Ramos (cell line): ENCODE measurements at regions not wholly inside any gene's neighbourhood (a gene's known extent, or its start where the extent isn't known, plus 50 kb on each side); places are given as distances from the start of the nearest gene placed in this dataset.

Experiments
- in situ Hi-C: fragments of 300-500 bp; cut with MboI; formaldehyde crosslinking; loops from one replicate; pipeline ENCODE4 v1.14.3; 2022; ENCODE audit warnings: low sequenced_read_pairs; ENCODE audit not compliant: unreplicated experiment

GRCh38 chr14:97177635-97178034, 380.5 kb downstream of the VRK1 start:
- in situ Hi-C loops: no loop called here

DNA sequence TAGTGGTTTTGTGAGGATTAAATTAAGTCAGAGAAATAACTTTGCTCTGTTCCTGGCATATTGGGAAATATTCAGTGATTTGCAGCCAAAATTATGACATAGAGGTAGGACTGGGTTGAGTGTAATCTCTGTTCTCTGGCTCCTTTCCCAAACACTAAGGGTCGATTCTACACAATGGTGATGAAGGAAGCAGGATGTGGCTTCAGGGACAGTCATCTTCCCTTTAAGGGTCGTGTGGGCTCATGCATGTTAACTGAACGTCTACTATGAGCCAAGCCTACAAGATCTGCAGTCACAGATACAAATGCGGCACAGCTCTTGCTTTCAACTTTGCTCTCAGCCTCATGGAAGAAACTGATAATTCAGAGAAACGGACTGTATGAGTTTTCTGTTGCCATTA, 381.6 kb downstream of the VRK1 start:
- in situ Hi-C loops: no loop called here

DNA sequence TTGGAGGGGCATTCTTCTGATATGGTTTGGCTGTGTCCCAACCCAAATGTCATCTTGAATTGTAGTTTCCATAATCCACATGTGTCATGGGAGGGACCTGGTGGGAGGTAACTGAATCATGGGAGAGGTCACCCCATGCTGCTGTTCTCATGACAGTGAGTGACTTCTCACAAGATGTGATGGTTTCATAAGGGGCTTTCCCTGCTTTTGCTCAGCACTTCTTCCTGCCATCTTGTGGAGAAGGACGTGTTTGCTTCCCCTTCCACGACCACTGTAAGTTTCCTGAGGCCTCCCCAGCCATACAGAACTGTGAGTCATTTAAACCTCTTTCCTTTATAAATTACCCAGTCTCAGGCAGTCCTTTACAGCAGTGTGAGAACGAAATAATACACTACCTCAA, 382.4 kb downstream of the VRK1 start:
- in situ Hi-C loops: no loop called here

DNA sequence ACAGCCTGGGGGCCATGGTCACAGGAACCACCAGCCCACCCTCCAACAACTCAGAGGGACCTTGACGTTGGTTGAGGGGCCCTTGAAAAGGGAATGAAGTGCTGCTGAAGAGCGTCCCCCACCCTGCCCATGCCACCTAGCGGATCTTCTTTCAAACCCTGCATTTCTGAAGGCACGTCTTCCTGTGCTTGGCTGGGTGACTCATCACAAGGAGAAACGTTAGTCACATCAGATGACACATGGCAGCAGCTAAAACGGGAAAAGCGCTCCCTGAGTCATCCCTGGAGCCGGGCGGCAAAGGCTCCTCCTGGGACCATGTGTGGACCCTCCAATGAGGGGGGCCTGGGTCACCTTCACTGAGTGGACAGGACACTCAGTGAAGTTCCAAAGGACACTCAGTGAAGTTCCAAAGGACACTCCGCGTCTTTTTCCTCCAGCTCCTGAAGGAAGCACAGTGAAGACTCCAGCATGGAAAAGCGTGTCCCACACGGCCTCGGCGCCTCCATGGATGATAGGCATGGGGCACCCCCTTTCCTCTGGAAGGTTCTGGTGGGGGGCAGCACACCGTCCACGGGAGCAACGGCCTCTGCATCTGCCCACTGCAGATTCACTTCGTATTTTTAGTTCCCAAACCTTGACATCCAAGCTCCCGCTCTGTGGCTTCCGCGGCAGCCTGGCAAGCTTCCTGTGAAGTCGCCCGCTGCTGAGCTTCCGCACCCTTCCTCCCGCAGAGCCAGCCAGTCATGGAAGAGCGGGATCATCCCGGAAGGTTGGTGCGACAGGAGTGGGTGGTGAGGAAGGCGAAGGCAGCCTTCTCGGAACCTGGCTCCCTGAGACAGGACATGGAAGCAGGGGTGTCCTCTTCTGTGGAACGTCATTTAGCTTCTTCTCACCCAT, 383.4 kb downstream of the VRK1 start:
- in situ Hi-C loops: no loop called here

DNA sequence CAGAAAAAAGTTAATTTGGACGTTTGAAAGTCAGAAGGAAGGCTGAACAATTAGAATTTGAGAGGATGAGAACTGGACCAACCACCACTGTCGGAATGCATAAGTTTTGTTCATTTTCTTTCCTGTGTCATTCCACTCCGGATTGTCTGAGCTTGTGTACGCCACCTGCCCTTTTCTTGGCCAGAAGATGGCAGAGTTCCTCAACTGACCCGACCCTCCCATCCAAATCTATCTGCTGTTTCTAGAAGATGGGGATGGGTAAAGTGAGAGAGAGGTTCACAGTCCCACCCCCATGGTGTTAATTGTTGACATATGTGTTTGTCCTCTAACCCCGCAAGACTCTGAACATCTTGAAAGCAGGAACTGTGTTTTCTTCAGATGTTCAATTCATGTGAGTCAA, 388.0 kb downstream of the VRK1 start:
- in situ Hi-C loops: no loop called here

DNA sequence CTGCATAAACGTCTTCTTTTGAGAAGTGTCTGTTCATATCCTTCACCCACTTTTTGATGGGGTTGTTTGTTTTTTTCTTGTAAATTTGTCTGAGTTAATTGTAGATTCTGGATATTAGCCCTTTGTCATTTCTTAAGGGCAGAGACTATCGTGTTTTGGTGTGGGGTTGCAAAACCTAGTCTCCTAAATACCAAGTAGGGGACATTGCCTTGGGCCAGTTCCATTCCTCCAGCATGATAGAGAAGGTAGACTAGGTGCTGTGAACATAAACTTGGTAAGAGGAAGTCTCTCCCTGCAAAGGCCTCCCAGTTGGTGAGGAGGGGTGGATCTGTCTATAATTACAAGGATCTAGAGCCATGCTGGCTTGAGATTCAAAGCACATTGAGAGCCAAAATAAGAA, 390.7 kb downstream of the VRK1 start:
- in situ Hi-C loops: no loop called here

DNA sequence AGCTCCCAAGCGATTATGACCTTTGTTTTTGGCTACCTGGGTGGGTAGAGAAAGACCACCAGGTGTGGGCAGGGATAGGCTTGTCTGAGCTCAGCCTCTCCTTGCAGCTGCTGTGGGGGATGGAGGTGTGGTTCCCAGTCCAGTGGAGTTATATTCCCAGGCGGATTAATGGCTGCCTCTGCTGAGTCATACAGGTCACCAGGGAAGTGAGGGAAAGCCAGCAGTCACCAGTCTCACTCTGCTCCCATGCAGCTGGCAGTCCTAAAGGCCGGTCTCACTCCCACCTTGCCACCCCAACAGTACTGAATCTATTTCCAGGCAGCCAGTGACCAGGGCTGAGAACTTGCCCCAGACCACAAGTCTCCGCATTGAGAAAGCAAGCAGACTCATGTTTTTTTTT, 399.2 kb downstream of the VRK1 start:
- in situ Hi-C loops: no loop called here

DNA sequence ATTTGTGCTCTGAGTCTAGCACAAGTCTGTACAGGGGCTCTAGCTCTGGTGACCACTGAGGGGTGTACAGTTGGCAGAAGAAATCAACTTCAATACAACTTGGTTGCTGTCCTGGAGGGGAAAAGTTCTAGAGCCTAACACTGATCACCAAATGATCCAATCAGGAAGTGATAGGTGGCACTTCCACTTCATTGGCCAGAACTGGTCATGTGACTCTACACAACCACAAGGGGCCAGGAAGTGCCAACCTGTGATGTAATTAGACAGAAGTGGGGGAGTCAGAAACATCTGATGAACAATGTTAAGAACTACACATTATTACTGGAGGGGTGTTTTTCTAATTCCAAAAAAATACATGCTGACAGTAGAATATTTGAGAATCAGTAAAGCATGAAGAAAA, 401.6 kb downstream of the VRK1 start:
- in situ Hi-C loops: no loop called here

DNA sequence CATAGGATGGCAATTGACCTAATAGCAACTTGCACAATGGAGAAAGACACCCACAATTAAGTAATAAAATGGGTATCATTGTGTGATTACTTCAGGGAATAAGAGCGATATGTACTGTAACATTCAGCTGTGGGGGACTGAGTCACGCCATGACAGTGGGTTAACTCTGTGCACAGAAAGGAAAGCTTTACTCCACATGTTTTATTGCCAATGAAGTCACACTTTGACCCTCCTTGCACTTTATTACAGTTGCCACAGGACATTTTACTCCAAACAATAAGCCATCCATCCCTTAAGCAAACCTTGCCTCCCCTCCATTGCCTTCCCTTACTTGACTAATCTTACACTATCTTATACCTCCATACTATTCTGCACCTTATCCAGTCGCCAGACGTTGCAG, 403.1 kb downstream of the VRK1 start:
- in situ Hi-C loops: no loop called here

DNA sequence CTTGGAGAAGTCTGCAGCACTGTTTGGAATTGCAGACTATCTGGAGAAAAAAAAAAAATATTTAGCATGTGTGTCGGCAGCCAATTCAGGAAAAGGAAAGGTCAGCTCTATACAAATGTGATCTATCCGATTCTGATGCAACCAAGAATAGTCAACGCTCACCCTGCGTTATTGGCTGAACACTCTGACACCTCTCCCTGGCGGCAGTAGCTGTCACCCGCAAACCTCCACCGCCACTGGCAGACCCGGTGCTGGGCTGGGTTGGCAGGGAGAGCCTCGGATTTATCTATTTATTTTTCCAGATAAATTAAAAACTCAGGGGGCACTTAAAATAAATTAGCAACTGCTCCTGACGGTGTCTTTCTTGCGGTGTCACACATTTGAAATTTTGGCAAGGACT, 409.7 kb downstream of the VRK1 start:
- in situ Hi-C loops: no loop called here

DNA sequence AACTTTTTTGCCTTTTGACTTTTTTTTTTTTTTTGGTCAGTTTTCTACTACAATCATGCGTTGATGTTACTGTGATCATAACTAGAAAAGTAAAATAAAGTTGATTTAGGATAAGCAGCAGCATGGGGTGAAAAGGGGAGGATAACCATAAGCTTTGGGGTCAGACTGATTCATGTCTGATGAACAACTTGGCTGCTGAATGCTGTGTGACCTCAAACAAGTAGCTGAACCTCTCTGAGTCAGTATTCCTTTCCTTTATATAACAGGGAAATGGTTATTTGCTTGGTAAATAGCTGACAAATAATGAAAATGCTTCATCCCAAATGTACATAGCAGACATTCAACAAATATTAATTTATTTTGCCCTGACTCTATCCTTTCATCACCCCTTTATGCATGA, 413.0 kb downstream of the VRK1 start:
- in situ Hi-C loops: no loop called here

DNA sequence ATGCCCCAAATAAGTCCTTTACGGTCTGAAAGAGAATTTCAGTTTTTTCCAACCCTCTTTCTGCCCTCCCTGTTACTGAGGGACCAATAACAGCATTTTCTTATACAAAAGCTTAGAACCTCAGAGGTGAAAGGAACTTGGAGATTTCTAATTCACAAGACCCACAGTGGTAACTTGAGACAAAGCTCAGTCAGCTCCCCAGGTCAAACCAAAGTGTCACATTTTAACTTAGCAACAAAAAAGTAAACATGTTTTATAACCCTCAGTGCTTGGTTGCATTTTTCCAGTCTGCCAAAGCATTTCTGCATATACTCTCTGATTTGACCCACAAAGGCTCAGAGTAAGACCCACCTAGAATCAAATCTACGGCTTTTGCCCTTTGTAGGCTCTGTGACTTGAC, 415.2 kb downstream of the VRK1 start:
- in situ Hi-C loops: no loop called here

- in situ Hi-C loops: no loop called here
These were observed 416.5 kb downstream of the VRK1 start for GRCh38 chr14:97213720-97214119.

DNA sequence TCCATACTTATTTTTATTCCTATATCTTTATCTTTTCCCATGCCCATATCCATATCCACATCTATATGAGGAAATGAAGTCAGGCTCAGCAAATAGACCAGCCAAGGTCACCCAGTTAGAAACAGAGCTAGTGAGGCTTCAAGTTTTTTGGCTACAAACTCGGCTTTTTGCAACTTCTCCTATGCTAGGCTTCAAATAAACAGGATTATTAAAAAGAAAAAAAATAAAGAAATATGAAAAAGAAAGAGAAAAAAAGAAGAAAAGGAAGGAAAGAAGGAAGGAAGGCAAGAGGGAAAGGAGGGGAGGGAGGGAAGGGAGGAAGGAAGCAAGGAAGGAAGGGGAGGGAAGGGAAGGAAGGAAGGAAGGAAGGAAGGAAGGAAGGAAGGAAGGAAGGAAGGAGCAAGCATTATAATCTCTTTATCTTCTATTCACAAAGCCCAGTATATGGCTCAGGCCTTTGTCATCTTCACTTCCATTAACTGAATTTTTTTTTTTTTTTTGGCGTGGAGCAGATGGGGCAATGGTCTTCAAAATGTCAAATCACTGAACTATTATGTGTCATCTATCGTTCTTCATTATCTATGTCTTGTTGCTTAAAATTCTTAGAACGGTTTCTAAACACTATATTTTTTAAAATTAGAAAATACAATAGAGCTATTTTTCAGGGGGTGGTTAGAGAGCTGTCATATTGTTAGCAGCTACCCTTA, 418.2 kb downstream of the VRK1 start:
- in situ Hi-C loops: no loop called here

GRCh38 chr14:97217111-97217885, 420.1 kb downstream of the VRK1 start:
- in situ Hi-C loops: no loop called here

- in situ Hi-C loops: no loop called here
These were observed 421.1 kb downstream of the VRK1 start for GRCh38 chr14:97218274-97218673.

- in situ Hi-C loops: no loop called here
These were observed 421.7 kb downstream of the VRK1 start for GRCh38 chr14:97218691-97219430.

DNA sequence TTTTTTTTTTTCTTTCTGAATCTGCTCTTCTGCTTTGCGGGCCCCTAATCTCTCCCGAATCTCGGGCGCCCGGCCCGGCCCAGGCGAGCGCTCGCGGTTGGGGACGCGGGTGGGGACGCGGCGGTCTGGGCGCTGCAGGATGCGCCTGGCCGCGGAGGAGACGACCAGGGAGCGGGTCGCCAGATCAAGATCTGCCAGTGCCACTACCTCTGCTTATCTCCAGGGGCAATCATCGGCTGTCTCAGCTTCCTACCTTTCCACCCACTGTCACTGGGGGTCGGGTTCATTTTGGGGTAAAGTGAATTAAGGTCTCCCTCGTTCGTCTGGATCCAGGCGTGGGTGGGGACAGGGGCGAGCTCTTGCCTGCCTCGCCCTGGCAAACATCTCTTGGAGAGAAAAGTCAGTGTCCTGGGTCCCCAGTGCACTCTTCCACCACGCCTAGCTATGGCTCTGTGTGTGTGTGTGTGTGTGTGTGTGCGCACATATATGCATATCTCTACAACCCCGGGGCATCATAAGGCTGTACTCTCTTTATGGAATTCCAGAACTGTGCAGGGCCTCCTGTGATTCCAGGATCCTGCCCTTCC, 422.3 kb downstream of the VRK1 start:
- in situ Hi-C loops: no loop called here

DNA sequence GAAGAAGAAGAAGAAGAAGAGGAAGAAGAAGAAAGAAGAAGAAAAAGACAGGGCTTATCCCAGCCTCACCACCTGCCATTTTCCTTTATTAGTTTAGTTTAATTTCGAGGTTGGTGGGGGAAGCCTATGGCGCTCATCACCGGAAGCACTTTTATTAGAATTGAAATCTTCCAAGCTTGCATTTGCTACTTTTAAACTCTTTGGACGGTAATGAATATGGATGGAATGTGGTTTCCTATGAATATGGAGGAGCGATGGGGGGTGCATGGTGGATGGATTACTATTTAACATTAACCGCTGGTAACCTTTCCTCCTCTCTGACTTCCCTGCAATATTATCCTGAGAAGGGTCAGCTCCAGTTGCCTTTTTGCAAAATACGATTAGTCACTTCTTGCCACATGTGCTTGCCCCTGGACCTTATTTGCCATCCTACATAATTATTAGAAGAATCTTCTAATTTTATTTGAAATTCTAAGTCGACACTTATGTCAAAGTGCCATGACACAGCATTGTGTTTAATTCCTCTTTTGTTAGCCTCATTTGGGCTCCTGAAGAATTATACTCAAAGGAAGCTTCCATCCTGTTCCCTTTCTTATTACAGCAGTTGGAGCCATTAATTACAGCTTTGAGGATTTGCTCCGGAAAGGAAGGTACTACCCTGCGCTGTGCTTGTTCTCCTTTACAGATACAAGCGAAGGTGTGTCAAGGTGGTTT, 424.5 kb downstream of the VRK1 start:
- in situ Hi-C loops: no loop called here
